K562 (cell line): ENCODE measurements at regions not wholly inside any gene's neighbourhood (a gene's known extent, or its start where the extent isn't known, plus 50 kb on each side); places are given as distances from the start of the nearest gene placed in this dataset.

Experiments used
- ATAC-seq: fragments of 200-7000 bp; cut with Tn5 transposase; 3 replicates; pipeline ENCODE4 v1.9.1; 2020; ENCODE audit warnings: moderate library complexity
- BruUV-seq: library from RNA; stranded (reverse); fragments of 400-500 nt; replicated peaks from 2 replicates; lab custom pipeline; 2021; lab: Mats Ljungman, UMichigan
- CTCF ChIA-PET: fragments of 300-600 bp; formaldehyde crosslinking; extraction: SDS; loops from one replicate; lab custom pipeline; 2021; ENCODE audit warnings: low intra/inter-chr PET ratio; lab: Yijun Ruan, JAX
- POLR2A ChIA-PET: fragments of 300-600, 350-650 bp; sonication (Branson Sonifier 250); formaldehyde crosslinking; extraction: SDS; loops from one replicate; lab custom pipeline; 2021; ENCODE audit warnings: antibody characterized with exemption, inconsistent platforms; lab: Yijun Ruan, JAX
- DNase-seq, 4 experiments: peaks; one replicate each; pipeline versions ENCODE4 v3.0.0 to v3.0.0-alpha.2; 2011 to 2018; ENCODE audit warnings: low spot score in 3 of 4, mixed read lengths in 3 of 4; ENCODE audit errors: extremely low read depth in 1 of 4
- FAIRE-seq: peaks from 2 replicates; lab custom pipeline; 2011; peaks lifted over from hg19 to GRCh38; lab: Jason Lieb, UNC
- H2AFZ ChIP-seq: 2 replicates; pipeline ENCODE4 v1.6.0; 2011; ENCODE audit warnings: low read depth, low read length, control low read depth, inconsistent platforms
- H3K27ac ChIP-seq: fragments of 200-600 bp; 3 replicates; pipeline ENCODE4 v1.8.0; 2011; ENCODE audit warnings: low read depth, mild to moderate bottlenecking, control low read depth, inconsistent platforms, low read length, moderate library complexity, mixed read lengths; ENCODE audit errors: extremely low read depth
- H3K27me3 ChIP-seq, 2 experiments: fragments of 300-600 bp in 1 of 2; 2 replicates in 1 of 2; 3 replicates in 1 of 2; pipeline versions ENCODE4 v1.6.0 to v1.8.0; 2011; ENCODE audit warnings: inconsistent platforms in 2 of 2, low read length in 2 of 2, mild to moderate bottlenecking in 1 of 2, mixed read lengths in 1 of 2, moderate library complexity in 1 of 2; ENCODE audit not compliant: control insufficient read depth in 2 of 2, insufficient read depth in 2 of 2
- H3K36me3 ChIP-seq: fragments of 300-600 bp; 3 replicates; pipeline ENCODE4 v1.8.0; 2011; ENCODE audit warnings: mild to moderate bottlenecking, low read length, inconsistent platforms; ENCODE audit not compliant: control insufficient read depth, insufficient read depth
- H3K4me1 ChIP-seq, 2 experiments: fragments of 200-600 bp in 1 of 2; replicated peaks in 1 of 2; 2 replicates in 1 of 2; 3 replicates in 1 of 2; pipeline versions ENCODE4 v1.5.1 to v1.8.0; 2011; ENCODE audit warnings: inconsistent platforms in 2 of 2, low read length in 2 of 2, mild to moderate bottlenecking in 1 of 2, mixed read lengths in 1 of 2, moderate library complexity in 1 of 2; ENCODE audit not compliant: control insufficient read depth in 2 of 2, insufficient read depth in 2 of 2
- H3K4me2 ChIP-seq: 2 replicates; pipeline ENCODE4 v1.6.1; 2011; ENCODE audit warnings: low read length, control low read depth, inconsistent platforms, mixed read lengths; ENCODE audit not compliant: insufficient read depth
- H3K4me3 ChIP-seq: fragments of 200-600 bp; sonication (generic), shearing (Covaris generic); 2 replicates; pipeline ENCODE4 v1.5.1; 2016; ENCODE audit warnings: control low read depth, inconsistent platforms
- H3K79me2 ChIP-seq: fragments of 200-600 bp; 3 replicates; pipeline ENCODE4 v1.8.0; 2011; ENCODE audit warnings: low read length, inconsistent platforms; ENCODE audit not compliant: control insufficient read depth, insufficient read depth
- H3K9ac ChIP-seq, 2 experiments: 2 replicates each; pipeline versions ENCODE4 v1.6.0 to v1.6.1; 2011; ENCODE audit warnings: low read depth in 2 of 2, low read length in 2 of 2, control low read depth in 1 of 2, inconsistent platforms in 1 of 2, mild to moderate bottlenecking in 1 of 2, mixed read lengths in 1 of 2; ENCODE audit not compliant: insufficient read depth in 1 of 2
- H3K9me1 ChIP-seq: one replicate; pipeline ENCODE4 v1.6.0; 2011; ENCODE audit warnings: inconsistent platforms, mild to moderate bottlenecking, low read length, moderate library complexity; ENCODE audit not compliant: control insufficient read depth, insufficient read depth
- H3K9me3 ChIP-seq: replicated peaks from 2 replicates; pipeline ENCODE4 v1.5.1; 2011; ENCODE audit warnings: low read depth, low read length, inconsistent platforms; ENCODE audit not compliant: control insufficient read depth, insufficient read depth
- H4K20me1 ChIP-seq: replicated peaks from 2 replicates; pipeline ENCODE4 v1.6.1; 2011; ENCODE audit warnings: low read length, inconsistent platforms, mixed read lengths; ENCODE audit not compliant: control insufficient read depth, insufficient read depth
- CXXC5 ChIP-seq: fragments of 250-450 bp; sonication (Bioruptor Pico); IDR thresholded peaks from 2 replicates; pipeline ENCODE4 v1.8.0; 2022; ENCODE audit warnings: inconsistent platforms, mild to moderate bottlenecking, moderate library complexity
- DPF2 ChIP-seq: fragments of 450-650 bp; IDR thresholded peaks from 2 replicates; pipeline ENCODE4 v1.6.1; 2016
- FOXM1 ChIP-seq, 2 experiments: fragments of 450-650 bp in 1 of 2; sonication (generic) in 1 of 2; formaldehyde crosslinking in 1 of 2; IDR thresholded peaks; 2 replicates each; pipeline versions ENCODE4 v1.6.1 to v1.9.0; 2017 to 2022; ENCODE audit warnings: low read depth in 2 of 2, mild to moderate bottlenecking in 2 of 2, missing genetic modification reagents in 1 of 2, moderate library complexity in 1 of 2
- GTF2B ChIP-seq: IDR thresholded peaks from 2 replicates; pipeline ENCODE4 v1.6.1; 2011; ENCODE audit not compliant: insufficient read length; ENCODE audit errors: extremely low read depth
- MYNN ChIP-seq, 2 experiments: sonication (generic); formaldehyde crosslinking in 1 of 2; IDR thresholded peaks; 2 replicates each; pipeline versions ENCODE4 v1.5.0 to v1.6.1; 2016 to 2020; ENCODE audit warnings: antibody characterized with exemption in 1 of 2, missing genetic modification reagents in 1 of 2
- NR1H2 ChIP-seq: sonication (generic); formaldehyde crosslinking; IDR thresholded peaks from 2 replicates; pipeline ENCODE4 v1.4.0; 2020; ENCODE audit warnings: mild to moderate bottlenecking, missing genetic modification reagents
- POLR2AphosphoS5 ChIP-seq: IDR thresholded peaks from 2 replicates; pipeline ENCODE4 v1.6.1; 2011; ENCODE audit warnings: mild to moderate bottlenecking, low read depth, low read length, moderate library complexity; ENCODE audit not compliant: control insufficient read depth, insufficient read depth
- RBBP5 ChIP-seq: fragments of 200-600 bp; sonication (generic); IDR thresholded peaks from 2 replicates; pipeline ENCODE4 v1.6.1; 2012; ENCODE audit warnings: borderline replicate concordance, mild to moderate bottlenecking, low read length, control low read depth, inconsistent platforms; ENCODE audit not compliant: insufficient read depth, poor library complexity, severe bottlenecking
- SMARCA5 ChIP-seq: fragments of 450-650 bp; IDR thresholded peaks from 2 replicates; pipeline ENCODE4 v1.6.1; 2016
- SNRNP70 ChIP-seq: fragments of 200-400 bp; formaldehyde crosslinking; optimal IDR thresholded peaks from 2 replicates; pipeline ENCODE3; 2017; ENCODE audit warnings: low read depth, low read length
- STAT5A ChIP-seq: IDR thresholded peaks from 2 replicates; pipeline ENCODE4 v1.6.1; 2012; ENCODE audit warnings: low read length, inconsistent platforms, borderline replicate concordance
- ZNF121 ChIP-seq: sonication (generic); formaldehyde crosslinking; conservative IDR thresholded peaks from 2 replicates; pipeline ENCODE4 v1.8.0; 2022; ENCODE audit warnings: missing genetic modification reagents
- ZNF133 ChIP-seq: fragments of 250-450 bp; sonication (Bioruptor Pico); IDR thresholded peaks from 2 replicates; pipeline ENCODE4 v1.4.0; 2020; ENCODE audit warnings: mild to moderate bottlenecking
- ZNF24 ChIP-seq: fragments of 450-650 bp; IDR thresholded peaks from 2 replicates; pipeline ENCODE4 v1.6.1; 2016
- ZNF395 ChIP-seq: fragments of 200-800 bp; sonication (Bioruptor generic); IDR thresholded peaks from 2 replicates; pipeline ENCODE4 v1.6.1; 2017; ENCODE audit warnings: missing genetic modification characterization, missing compliant biosample characterization
- ZNF408 ChIP-seq: fragments of 250-450 bp; sonication (Bioruptor Pico); IDR thresholded peaks from 2 replicates; pipeline ENCODE4 v1.4.0; 2020; ENCODE audit warnings: low read depth, mild to moderate bottlenecking, moderate library complexity
- ZNF79 ChIP-seq: fragments of 250-450 bp; sonication (Bioruptor Pico); IDR thresholded peaks from 2 replicates; pipeline ENCODE4 v1.4.0; 2020; ENCODE audit warnings: low read depth, mild to moderate bottlenecking, moderate library complexity
- WGBS: fragments of 100-300 bp; shearing (Covaris generic); methylation state at CpG from one replicate; pipeline ENCODE4 v1.1.6; 2016; ENCODE audit warnings: low coverage, mixed read lengths; ENCODE audit not compliant: insufficient coverage; ENCODE audit errors: missing lambda C conversion rate; 5-methylcytosine and 5-hydroxymethylcytosine counted together
- in situ Hi-C: fragments of 300-500 bp; cut with MboI; formaldehyde crosslinking; loops from 4 replicates; pipeline ENCODE4 v1.15.0; 2018; ENCODE audit warnings: inconsistent platforms, mixed read lengths
- intact Hi-C: fragments of 100-400 bp; cut with micrococcal nuclease; formaldehyde crosslinking; loops from 2 replicates; pipeline ENCODE4 v1.14.2; 2022

- CTCF ChIA-PET: no interaction called here
- TF ChIP-seq MYNN (IDR thresholded peaks at IDR 0.05) (no peak), MYNN (CRISPR knock-in tag; IDR thresholded peaks at IDR 0.05) (no peak), SMARCA5 (no peak), NR1H2 (CRISPR knock-in tag) (no peak), STAT5A (no peak), ZNF121 (no peak), RBBP5 (no peak), CXXC5 (CRISPR knock-in tag) (no peak), ZNF79 (CRISPR knock-in tag) (no peak), ZNF408 (CRISPR knock-in tag) (no peak), ZNF395 (no peak), DPF2 (no peak), POLR2AphosphoS5 (no peak), ZNF24 (no peak), SNRNP70 (no peak), GTF2B (no peak), ZNF133 (no peak), FOXM1 (IDR thresholded peaks at IDR 0.05; ENCODE audit: low read depth) (no peak), FOXM1 (CRISPR knock-in tag; IDR thresholded peaks at IDR 0.05; ENCODE audit: low read depth) (no peak)
Observed at GRCh38 chr1:29489471-29489870, 253.1 kb downstream of the PTPRU start.

More at GRCh38 chr1:29489471-29489870, 253.1 kb downstream of the PTPRU start:
- no peak overlapping the region for H3K4me3 ChIP-seq
- H3K27me3 ChIP-seq: peaks cover 0 to 28% of the 10 kb centered on the region in 2 experiments; a peak in 4 of 5 replicates
- WGBS: 0% methylated on average over 5 of the region's 5 CpGs
- intact Hi-C loops: no loop called here
- ATAC-seq (no peak), DNase-seq (no peak), FAIRE-seq (peak; percentile 23)
- no peaks in the 10 kb centered on the region for H3K79me2 ChIP-seq
- H3K4me1 ChIP-seq: peaks cover 0 to 3% of the 10 kb centered on the region in 2 experiments; a peak in 1 of 5 replicates
- no peaks in the 10 kb centered on the region for H3K36me3 ChIP-seq
- in situ Hi-C loops: no loop called here
- no peak overlapping the region for H3K4me2 ChIP-seq
- no peak overlapping the region for H3K9ac ChIP-seq
- no peaks in the 10 kb centered on the region for H3K9me1 ChIP-seq
- POLR2A ChIA-PET: interaction anchor here (0.7 kb wide), 1 partner anchor 405 kb away, joined by 3 read pairs; no protein-coding TSS in a partner anchor
- BruUV-seq: no TSS peak
- H2AFZ ChIP-seq: no peak overlapping the region
- no peak overlapping the region for H3K27ac ChIP-seq
- H4K20me1 ChIP-seq: no peaks in the 10 kb centered on the region
- H3K9me3 ChIP-seq: no peaks in the 10 kb centered on the region
